ENCODE measurements at regions not wholly inside any gene's neighbourhood (a gene's known extent, or its start where the extent isn't known, plus 50 kb on each side); places are given as distances from the start of the nearest gene placed in this dataset.

GRCh38 chr2:150587547-150588505 lies 100.4 kb upstream of the RND3 start:
- H3K4me1 ChIP-seq (ENCODE audit: control insufficient read depth, insufficient read depth, low read length) = no peaks in the 10 kb centered on the region
- no peak overlapping the region for H3K9ac ChIP-seq (ENCODE audit: low read length in 2 of 2)
- no peaks in the 10 kb centered on the region for H3K27me3 ChIP-seq (ENCODE audit: control insufficient read depth in 1 of 2, insufficient read depth in 2 of 2, low read length in 2 of 2)
- H3K27ac ChIP-seq (ENCODE audit: low read length) = no peak overlapping the region
- no peaks in the 10 kb centered on the region for H3K9me3 ChIP-seq (ENCODE audit: control insufficient read depth in 2 of 2, low read length in 2 of 2)
- no peaks in the 10 kb centered on the region for H3K36me3 ChIP-seq (ENCODE audit: control insufficient read depth in 2 of 2, insufficient read depth in 2 of 2, low read length in 2 of 2)
- no peak overlapping the region for H3K4me3 ChIP-seq (ENCODE audit: low read length in 2 of 2)

GRCh38 chr2:150586858-150587257 lies 99.4 kb upstream of the RND3 start:
- Histone ChIP-seq H3K27me3 (ENCODE audit: control insufficient read depth in 1 of 2, insufficient read depth in 2 of 2, low read length in 2 of 2) (no peaks in the 10 kb centered on the region), H3K9me3 (ENCODE audit: control insufficient read depth in 2 of 2, low read length in 2 of 2) (no peaks in the 10 kb centered on the region), H3K4me1 (ENCODE audit: control insufficient read depth, insufficient read depth, low read length) (no peaks in the 10 kb centered on the region), H3K4me3 (ENCODE audit: low read length in 2 of 2) (no peak overlapping the region), H3K27ac (ENCODE audit: low read length) (no peak overlapping the region), H3K9ac (ENCODE audit: low read length in 2 of 2) (no peak overlapping the region), H3K36me3 (ENCODE audit: control insufficient read depth in 2 of 2, insufficient read depth in 2 of 2, low read length in 2 of 2) (no peaks in the 10 kb centered on the region)

GRCh38 chr2:150585221-150585971 lies 97.9 kb upstream of the RND3 start:
- H3K27ac ChIP-seq (ENCODE audit: low read length) = no peak overlapping the region
- no peaks in the 10 kb centered on the region for H3K27me3 ChIP-seq (ENCODE audit: control insufficient read depth in 1 of 2, insufficient read depth in 2 of 2, low read length in 2 of 2)
- no peak overlapping the region for H3K4me3 ChIP-seq (ENCODE audit: low read length in 2 of 2)
- no peak overlapping the region for H3K9ac ChIP-seq (ENCODE audit: low read length in 2 of 2)
- H3K4me1 ChIP-seq (ENCODE audit: control insufficient read depth, insufficient read depth, low read length) = no peaks in the 10 kb centered on the region
- H3K9me3 ChIP-seq (ENCODE audit: control insufficient read depth in 2 of 2, low read length in 2 of 2) = no peaks in the 10 kb centered on the region
- no peaks in the 10 kb centered on the region for H3K36me3 ChIP-seq (ENCODE audit: control insufficient read depth in 2 of 2, insufficient read depth in 2 of 2, low read length in 2 of 2)

- Histone ChIP-seq H3K4me1 (ENCODE audit: control insufficient read depth, insufficient read depth, low read length) (no peaks in the 10 kb centered on the region), H3K36me3 (ENCODE audit: control insufficient read depth in 2 of 2, insufficient read depth in 2 of 2, low read length in 2 of 2) (no peaks in the 10 kb centered on the region), H3K27me3 (ENCODE audit: control insufficient read depth in 1 of 2, insufficient read depth in 2 of 2, low read length in 2 of 2) (no peaks in the 10 kb centered on the region), H3K4me3 (ENCODE audit: low read length in 2 of 2) (no peak overlapping the region), H3K27ac (ENCODE audit: low read length) (no peak overlapping the region), H3K9me3 (ENCODE audit: control insufficient read depth in 2 of 2, low read length in 2 of 2) (no peaks in the 10 kb centered on the region), H3K9ac (ENCODE audit: low read length in 2 of 2) (no peak overlapping the region)
Measured at GRCh38 chr2:150584081-150584480, 96.6 kb upstream of the RND3 start.

GRCh38 chr2:150581717-150582472 lies 94.4 kb upstream of the RND3 start:
- no peak overlapping the region for H3K9ac ChIP-seq (ENCODE audit: low read length in 2 of 2)
- no peaks in the 10 kb centered on the region for H3K9me3 ChIP-seq (ENCODE audit: control insufficient read depth in 2 of 2, low read length in 2 of 2)
- no peaks in the 10 kb centered on the region for H3K27me3 ChIP-seq (ENCODE audit: control insufficient read depth in 1 of 2, insufficient read depth in 2 of 2, low read length in 2 of 2)
- no peak overlapping the region for H3K4me3 ChIP-seq (ENCODE audit: low read length in 2 of 2)
- no peak overlapping the region for H3K27ac ChIP-seq (ENCODE audit: low read length)
- H3K4me1 ChIP-seq (ENCODE audit: control insufficient read depth, insufficient read depth, low read length) = no peaks in the 10 kb centered on the region
- H3K36me3 ChIP-seq (ENCODE audit: control insufficient read depth in 2 of 2, insufficient read depth in 2 of 2, low read length in 2 of 2) = no peaks in the 10 kb centered on the region

GRCh38 chr2:150578481-150578880 lies 91.0 kb upstream of the RND3 start:
- Histone ChIP-seq H3K4me3 (ENCODE audit: low read length in 2 of 2) (no peak overlapping the region), H3K27me3 (ENCODE audit: control insufficient read depth in 1 of 2, insufficient read depth in 2 of 2, low read length in 2 of 2) (no peaks in the 10 kb centered on the region), H3K27ac (ENCODE audit: low read length) (no peak overlapping the region), H3K36me3 (ENCODE audit: control insufficient read depth in 2 of 2, insufficient read depth in 2 of 2, low read length in 2 of 2) (no peaks in the 10 kb centered on the region), H3K9me3 (ENCODE audit: control insufficient read depth in 2 of 2, low read length in 2 of 2) (no peaks in the 10 kb centered on the region), H3K4me1 (ENCODE audit: control insufficient read depth, insufficient read depth, low read length) (no peaks in the 10 kb centered on the region), H3K9ac (ENCODE audit: low read length in 2 of 2) (no peak overlapping the region)

- Histone ChIP-seq H3K27ac (ENCODE audit: low read length) (no peak overlapping the region), H3K27me3 (ENCODE audit: control insufficient read depth in 1 of 2, insufficient read depth in 2 of 2, low read length in 2 of 2) (no peaks in the 10 kb centered on the region), H3K9me3 (ENCODE audit: control insufficient read depth in 2 of 2, low read length in 2 of 2) (no peaks in the 10 kb centered on the region), H3K9ac (ENCODE audit: low read length in 2 of 2) (no peak overlapping the region), H3K4me3 (ENCODE audit: low read length in 2 of 2) (no peak overlapping the region), H3K36me3 (ENCODE audit: control insufficient read depth in 2 of 2, insufficient read depth in 2 of 2, low read length in 2 of 2) (no peaks in the 10 kb centered on the region), H3K4me1 (ENCODE audit: control insufficient read depth, insufficient read depth, low read length) (no peaks in the 10 kb centered on the region)
Measured at GRCh38 chr2:150575861-150576260, 88.4 kb upstream of the RND3 start.

- Histone ChIP-seq H3K9ac (ENCODE audit: low read length in 2 of 2) (no peak overlapping the region), H3K4me3 (ENCODE audit: low read length in 2 of 2) (no peak overlapping the region), H3K27me3 (ENCODE audit: control insufficient read depth in 1 of 2, insufficient read depth in 2 of 2, low read length in 2 of 2) (no peaks in the 10 kb centered on the region), H3K36me3 (ENCODE audit: control insufficient read depth in 2 of 2, insufficient read depth in 2 of 2, low read length in 2 of 2) (no peaks in the 10 kb centered on the region), H3K27ac (ENCODE audit: low read length) (no peak overlapping the region), H3K9me3 (ENCODE audit: control insufficient read depth in 2 of 2, low read length in 2 of 2) (no peaks in the 10 kb centered on the region), H3K4me1 (ENCODE audit: control insufficient read depth, insufficient read depth, low read length) (no peaks in the 10 kb centered on the region)
Measured at GRCh38 chr2:150572961-150573395, 85.5 kb upstream of the RND3 start.

- Histone ChIP-seq H3K4me1 (ENCODE audit: control insufficient read depth, insufficient read depth, low read length) (no peaks in the 10 kb centered on the region), H3K27me3 (ENCODE audit: control insufficient read depth in 1 of 2, insufficient read depth in 2 of 2, low read length in 2 of 2) (no peaks in the 10 kb centered on the region), H3K36me3 (ENCODE audit: control insufficient read depth in 2 of 2, insufficient read depth in 2 of 2, low read length in 2 of 2) (no peaks in the 10 kb centered on the region), H3K27ac (ENCODE audit: low read length) (no peak overlapping the region), H3K9ac (ENCODE audit: low read length in 2 of 2) (no peak overlapping the region), H3K4me3 (ENCODE audit: low read length in 2 of 2) (no peak overlapping the region), H3K9me3 (ENCODE audit: control insufficient read depth in 2 of 2, low read length in 2 of 2) (no peaks in the 10 kb centered on the region)
Measured at GRCh38 chr2:150572194-150572766, 84.8 kb upstream of the RND3 start.

GRCh38 chr2:150571121-150571520 lies 83.7 kb upstream of the RND3 start:
- Histone ChIP-seq H3K4me1 (ENCODE audit: control insufficient read depth, insufficient read depth, low read length) (no peaks in the 10 kb centered on the region), H3K9ac (ENCODE audit: low read length in 2 of 2) (no peak overlapping the region), H3K9me3 (ENCODE audit: control insufficient read depth in 2 of 2, low read length in 2 of 2) (no peaks in the 10 kb centered on the region), H3K27ac (ENCODE audit: low read length) (no peak overlapping the region), H3K36me3 (ENCODE audit: control insufficient read depth in 2 of 2, insufficient read depth in 2 of 2, low read length in 2 of 2) (no peaks in the 10 kb centered on the region), H3K27me3 (ENCODE audit: control insufficient read depth in 1 of 2, insufficient read depth in 2 of 2, low read length in 2 of 2) (no peaks in the 10 kb centered on the region), H3K4me3 (ENCODE audit: low read length in 2 of 2) (no peak overlapping the region)

Data from stomach smooth muscle (tissue), 2 donors.